HG02642 (cell line): ENCODE measurements at regions not wholly inside any gene's neighbourhood (a gene's known extent, or its start where the extent isn't known, plus 50 kb on each side); places are given as distances from the start of the nearest gene placed in this dataset.
"Not testable (repeated sequence)": the region's sequence is repeated elsewhere in the genome, so short reads cannot be mapped to it uniquely, and the experiment has no call there.

Source experiments
- ATAC-seq: cut with Tn5 transposase; IDR thresholded peaks from one replicate; pipeline ENCODE4 v1.9.1; 2021; ENCODE audit warnings: mild to moderate bottlenecking; ENCODE audit not compliant: unreplicated experiment, poor library complexity

DNA sequence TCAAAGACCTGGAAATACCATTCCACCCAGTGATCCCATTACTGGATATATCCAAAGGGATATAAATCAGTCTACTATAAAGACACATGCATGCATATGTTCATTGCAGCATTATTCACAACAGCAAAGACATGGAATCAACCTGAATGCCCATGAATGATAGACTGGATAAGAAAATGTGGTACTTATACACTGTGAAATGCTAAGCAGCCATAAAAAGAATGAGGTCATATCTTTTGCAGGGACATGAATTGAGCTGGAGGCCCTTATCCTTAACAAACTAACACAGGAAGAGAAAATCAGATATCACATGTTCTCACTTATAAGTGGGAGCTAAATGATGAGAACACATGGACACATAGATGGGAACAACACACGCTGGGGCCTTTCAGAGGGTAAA lies 174.0 kb upstream of the GIMD1 start:
- not testable (repeated sequence) for ATAC-seq

DNA sequence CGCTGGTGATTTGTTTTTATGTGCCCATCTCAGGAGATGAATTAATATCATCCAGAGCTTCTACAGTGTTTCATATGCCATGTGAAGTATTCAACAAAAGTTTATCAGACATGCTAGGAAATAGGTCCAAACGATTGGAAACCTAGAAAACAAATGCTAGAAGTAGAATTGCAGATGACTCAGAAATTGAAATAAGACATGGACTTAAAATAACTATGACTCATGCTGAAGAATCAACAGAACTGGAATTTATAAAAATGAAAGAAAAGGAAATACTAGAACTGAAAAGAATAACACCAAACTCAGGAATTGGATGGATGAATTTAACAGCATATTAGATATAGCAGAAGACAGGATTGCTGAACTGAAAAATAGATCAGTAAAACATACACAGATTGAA lies 172.7 kb upstream of the GIMD1 start:
- no peak for ATAC-seq

DNA sequence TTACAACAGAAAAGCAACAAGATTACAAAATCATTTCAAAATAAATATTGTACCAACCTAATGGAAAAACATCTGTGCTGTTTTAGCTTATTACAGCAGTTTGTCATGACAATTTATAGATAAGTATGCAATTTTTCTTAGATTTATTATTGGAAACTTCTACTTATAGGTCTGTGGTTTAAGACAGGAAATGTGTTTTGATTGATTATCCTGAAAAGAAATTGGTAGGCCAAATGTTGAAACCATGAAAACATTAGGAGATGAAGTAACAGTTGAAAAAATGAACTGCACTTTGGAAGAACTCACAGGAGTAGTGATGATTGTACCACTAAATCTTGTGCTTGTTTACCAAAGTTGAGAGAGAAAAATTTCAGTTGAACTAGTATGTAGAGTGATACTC lies 162.2 kb upstream of the GIMD1 start:
- ATAC-seq: no peak

DNA sequence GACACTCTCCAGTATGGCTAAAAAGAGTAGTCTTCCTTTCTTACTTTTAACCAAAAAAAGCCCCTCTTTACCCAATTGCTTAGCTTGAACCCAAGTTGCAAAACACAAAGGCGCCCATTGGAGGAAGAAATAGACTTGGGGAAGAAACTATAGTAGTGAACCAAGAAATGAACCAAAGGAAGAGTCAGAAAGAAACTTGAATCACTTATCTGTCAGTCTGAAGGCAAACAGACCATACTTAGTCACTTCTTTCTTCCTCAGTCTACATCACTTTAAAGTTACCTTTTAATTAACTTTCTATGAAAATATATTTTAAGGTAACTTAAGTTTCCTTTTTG lies 161.4 kb upstream of the GIMD1 start:
- no peak for ATAC-seq

DNA sequence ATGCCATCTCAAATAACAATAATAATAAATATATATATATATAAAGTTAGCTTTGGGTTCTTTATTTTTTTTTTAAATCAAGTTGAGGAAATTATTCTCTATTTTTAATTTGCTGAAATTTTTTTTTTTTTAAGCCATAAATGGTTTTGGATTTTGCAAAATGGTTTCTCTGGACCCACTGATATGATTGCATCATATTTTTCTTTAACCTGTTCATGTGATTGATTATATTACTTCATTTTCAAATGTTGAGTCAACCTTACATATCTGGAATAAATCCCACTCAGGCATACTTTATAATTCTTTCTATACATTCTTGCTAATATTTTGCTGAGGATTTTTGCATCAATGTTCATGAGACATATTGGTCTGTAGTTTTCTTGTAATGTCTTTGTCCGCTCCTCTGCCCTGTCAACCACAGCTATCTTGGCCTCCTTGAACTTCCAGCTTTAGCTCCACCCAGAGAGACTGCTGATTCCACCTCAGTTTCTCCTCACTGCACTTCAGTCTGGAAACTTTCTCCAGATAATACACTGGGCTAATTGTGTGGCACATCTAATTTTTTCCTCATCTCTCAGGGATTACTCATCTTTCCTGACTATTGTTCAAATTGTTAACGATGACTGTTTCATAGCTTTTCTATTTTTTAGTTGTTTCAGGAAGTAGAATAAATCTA lies 160.9 kb upstream of the GIMD1 start:
- ATAC-seq: no peak

DNA sequence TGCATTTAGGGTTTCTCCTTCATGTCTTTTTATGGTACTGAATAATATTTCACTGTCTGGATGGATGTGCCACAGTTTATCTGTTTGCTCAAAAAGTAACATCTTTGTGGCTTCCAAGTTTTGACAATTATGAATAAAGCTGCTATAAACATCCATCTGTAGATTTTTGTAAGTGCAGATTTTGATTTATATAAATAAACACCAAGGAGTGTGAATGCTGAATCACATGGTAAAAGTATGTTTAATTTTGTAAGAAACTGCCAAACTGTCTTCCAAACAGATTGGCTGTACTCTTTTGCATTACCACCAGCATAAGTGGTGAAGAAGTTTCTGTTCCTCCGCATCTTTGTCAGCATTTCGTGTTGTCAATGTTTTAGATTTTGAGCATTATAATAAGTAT lies 158.7 kb upstream of the GIMD1 start:
- ATAC-seq: no peak

DNA sequence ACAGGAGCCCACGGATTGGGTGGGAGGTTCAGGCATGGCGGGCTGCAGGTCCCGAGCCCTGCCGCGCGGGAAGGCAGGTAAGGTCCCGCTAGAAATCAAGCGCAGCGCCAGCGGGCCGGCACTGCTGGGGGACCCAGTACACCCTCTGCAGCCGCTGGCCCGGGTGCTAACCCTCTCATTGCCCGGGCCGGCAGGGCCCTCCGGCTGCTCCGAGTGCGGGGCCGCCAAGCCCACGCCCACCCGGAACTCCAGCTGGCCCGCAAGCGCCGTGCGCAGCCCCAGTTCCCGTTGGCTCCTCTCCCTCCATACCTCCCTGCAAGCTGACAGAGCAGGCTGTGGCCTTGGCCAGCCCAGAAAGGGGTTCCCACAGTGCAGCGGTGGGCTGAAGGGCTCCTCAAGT lies 156.8 kb upstream of the GIMD1 start:
- ATAC-seq: not testable (repeated sequence)

DNA sequence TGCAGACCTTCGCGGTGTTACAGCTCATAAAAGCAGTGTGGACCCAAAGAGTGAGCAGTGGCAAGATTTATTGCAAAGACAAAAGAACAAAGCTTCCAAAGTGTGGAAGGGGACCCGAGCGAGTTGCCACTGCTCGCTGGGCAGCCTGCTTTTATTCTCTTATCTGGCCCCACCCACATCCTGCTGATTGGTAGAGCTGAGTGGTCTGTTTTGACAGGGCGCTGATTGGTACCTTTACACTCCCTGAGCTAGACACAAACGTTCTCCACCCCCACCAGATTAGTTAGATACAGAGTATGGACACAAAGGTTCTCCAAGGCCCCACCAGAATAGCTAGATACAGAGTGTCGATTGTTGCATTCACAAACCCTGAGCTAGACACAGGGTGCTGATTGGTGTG lies 156.2 kb upstream of the GIMD1 start:
- ATAC-seq: not testable (repeated sequence)

DNA sequence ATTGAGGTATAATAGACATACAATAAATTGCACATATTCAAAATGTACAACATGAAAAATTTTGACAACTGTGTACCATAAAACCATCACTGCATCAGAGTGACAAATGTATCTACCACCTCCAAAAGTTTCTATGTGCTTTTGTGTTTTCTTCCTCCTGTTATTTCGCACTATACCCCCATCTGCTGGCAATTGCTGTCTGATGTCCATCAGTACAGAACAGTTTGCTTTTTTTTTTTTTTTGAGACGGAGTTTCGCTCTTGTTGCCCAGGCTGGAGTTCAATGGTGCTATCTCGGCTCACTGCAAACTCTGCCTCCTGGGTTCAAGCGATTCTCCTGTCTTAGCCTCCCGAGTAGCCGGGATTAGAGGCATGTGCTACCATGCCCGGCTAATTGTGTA lies 154.3 kb upstream of the GIMD1 start:
- ATAC-seq: no peak

DNA sequence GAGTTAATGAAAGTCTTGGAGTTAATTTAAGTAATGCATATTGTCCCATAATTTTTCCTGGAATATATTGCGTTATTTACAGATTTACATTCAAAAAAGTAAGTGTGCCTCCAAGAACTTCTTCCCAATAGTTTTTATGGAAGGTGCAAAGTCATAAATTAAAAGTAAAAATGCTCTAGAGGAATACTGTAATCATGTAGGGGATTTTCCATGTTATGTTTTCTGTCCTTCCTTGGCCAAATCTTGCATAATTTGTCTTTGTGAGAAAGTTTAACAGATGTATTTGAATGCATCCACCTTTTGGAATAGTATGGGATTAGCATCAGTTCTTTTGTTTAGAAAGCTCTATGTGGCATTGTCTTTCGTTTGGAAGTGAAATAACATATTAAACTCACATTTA lies 144.1 kb upstream of the GIMD1 start:
- ATAC-seq: no peak

DNA sequence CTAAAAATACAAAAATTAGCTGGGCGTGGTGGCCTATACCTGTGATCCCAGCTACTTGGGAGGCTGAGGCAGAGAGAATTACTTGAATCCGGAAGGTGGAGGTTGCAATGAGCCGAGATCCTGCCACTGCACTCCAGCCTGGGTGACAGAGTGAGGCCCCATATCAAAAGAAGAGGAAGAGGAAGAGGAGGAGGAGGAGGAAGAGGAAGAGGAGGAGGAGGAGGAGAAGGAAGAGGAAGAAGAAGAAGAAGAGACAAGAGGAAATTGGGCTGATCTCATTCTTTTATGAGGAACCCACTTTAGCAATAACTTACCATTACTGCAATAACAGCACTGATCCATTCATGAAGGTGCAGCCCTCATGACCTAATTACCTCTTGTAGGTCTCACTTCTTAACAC lies 138.9 kb upstream of the GIMD1 start:
- ATAC-seq: no peak

DNA sequence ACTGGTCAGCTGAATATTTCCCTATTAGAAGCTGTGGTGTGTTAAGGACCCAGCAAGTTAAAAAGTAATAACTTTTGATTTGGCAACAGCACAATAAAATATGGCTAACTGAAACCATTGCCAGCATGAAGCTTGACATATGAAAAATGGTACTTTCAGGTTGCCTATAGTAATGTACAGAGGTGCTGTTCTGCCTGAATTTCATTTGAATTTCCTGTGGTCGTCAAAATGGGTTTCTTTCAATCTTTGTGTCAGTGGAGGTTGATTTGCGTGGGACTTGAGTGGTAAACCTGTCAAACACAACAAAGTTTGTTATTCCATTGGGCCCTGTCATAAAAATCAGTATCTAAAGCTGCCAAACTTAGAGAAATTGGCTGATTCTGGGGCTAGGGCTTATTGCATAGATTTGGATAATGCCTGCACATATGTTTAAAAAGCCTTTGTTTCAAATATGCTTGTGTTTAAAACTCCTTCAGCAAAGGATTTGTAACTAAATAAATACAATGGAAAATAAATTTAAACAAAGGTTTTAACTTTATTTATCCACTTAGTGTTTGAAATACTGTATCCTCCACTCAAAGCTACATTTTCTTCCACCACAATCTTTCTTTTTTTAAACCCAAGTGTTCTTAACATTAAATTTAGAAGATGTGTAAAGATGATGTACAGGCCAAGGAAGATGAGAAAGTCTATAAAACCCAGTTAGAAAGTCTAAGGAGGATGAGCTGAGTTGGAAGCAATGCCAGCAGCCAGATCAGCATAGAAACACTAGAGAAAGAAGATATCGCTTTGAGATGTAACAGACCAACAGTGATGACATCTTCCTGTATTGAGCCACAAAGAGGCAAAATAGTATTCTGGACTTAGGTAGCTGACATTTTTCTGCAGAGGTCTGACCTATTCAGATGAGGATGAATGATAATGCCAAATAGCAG lies 134.8 kb upstream of the GIMD1 start:
- no peak for ATAC-seq

DNA sequence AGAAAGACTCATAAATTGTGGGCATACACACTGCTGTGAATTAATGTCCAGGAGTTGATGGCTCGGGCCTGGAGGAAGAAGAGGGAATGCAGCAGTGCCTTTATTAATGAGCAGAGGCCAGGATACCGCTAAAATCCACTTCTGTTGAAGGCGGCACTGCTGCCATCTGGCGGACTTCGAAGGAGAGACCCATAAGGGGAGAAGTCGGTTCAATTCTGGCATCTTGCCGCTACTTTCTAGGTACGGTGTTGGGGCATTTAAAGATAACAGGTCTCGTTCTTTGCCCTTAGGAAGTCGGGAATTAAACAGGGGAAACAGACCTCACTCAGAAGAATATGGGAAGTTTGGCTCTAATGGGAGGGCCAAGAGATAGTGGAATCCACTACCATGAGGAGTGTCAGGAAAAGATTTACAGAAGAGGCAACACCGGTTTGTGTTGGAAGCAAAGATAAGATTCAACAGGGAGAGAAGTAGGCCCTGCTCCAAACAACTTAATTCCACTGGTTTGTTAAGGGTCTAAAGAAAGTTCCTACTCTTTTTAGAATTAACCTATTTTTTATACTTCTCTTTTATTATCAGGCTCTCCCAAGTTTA lies 133.6 kb upstream of the GIMD1 start:
- ATAC-seq: peak; percentile 94

DNA sequence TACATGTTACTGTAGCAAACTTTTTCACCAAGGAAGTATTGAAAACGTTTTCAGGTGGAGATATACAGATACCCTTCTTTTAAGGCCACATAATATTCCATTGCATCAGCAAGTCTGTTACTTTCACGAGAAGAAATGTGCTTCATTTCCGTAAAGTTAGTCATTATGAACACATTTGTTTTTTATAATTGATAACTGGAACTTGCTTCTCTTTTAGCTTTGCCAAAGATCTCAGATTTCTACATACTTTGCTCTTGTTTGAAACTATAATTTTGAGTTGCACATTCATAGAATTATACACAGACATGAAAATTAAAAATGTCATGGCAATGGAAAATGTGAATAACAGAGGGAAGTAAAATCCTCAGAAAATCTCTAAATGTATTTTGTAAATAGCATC lies 128.7 kb upstream of the GIMD1 start:
- no peak for ATAC-seq

DNA sequence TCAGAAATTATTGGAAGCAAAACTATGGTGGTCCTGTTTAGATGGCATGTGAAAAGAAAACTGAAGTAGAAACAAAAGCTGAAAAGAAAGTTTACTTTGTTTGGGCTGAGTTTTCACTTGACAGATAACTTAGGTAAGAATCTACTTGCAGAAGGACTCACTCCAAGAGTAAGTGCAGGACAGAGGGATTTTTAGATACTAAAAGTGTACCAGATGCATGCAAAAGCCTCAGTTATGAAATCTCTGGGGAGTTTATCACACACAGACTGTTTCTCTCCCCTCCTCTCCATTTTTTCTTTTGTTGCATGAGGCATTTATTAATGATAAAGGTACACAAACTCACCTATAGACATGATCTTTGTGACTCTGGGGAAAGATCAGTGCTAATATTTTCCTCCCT lies 127.5 kb upstream of the GIMD1 start:
- ATAC-seq: no peak

DNA sequence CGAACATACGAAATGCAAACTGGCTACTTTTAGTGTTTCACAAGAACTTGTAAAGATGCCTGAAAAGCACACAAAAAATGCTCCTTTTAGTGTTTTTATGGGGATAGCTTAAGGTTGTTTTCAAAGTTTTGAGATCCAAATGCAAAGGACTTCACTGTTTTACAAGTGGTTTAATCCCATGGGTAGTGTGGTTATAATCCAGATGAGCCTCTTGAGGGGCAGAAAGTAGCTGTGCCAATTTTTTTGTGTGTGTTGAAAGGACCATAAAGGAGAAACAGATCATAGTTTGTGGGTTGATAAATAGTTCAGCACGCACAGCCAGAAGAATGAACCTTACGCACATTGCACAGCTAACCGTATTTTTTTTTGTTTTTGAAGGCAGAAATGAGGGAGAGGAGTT lies 126.9 kb upstream of the GIMD1 start:
- ATAC-seq: no peak

DNA sequence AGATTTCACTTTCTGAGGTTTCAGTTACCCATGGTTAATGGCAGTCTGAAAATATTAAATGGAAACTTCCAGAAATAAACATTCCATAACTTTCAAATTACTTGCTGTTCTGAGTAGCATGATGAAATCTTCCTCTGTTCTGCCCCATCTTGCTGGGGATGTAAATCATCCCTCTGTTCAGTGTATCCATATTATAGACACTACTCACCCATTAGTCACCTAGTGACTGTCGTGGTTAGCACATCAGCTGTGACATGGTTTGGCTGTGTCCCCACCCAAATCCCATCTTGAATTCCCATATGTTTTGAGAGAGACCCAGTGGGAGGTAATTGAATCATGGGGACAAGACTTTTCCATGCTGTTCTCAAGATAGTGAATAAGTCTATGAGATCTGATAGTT lies 125.5 kb upstream of the GIMD1 start:
- ATAC-seq: no peak

DNA sequence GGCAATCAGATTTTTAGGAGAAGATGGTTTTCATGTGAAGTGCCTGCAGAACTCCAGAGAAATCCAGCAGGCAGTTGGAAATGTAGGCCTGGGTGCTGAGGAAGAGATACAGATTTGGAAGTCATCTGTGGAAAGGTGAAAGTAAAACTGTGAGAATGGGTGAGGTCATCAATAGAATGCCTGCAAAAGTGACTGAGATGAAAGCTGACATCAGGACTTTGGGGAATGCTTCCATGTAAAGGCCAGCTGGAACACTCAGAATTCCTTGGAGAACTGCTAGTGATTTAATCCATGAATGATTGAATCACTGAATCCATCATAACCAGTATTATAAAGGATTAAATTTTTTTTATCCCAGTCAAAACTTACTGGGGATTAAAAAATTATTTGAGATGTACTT lies 124.5 kb upstream of the GIMD1 start:
- no peak for ATAC-seq

DNA sequence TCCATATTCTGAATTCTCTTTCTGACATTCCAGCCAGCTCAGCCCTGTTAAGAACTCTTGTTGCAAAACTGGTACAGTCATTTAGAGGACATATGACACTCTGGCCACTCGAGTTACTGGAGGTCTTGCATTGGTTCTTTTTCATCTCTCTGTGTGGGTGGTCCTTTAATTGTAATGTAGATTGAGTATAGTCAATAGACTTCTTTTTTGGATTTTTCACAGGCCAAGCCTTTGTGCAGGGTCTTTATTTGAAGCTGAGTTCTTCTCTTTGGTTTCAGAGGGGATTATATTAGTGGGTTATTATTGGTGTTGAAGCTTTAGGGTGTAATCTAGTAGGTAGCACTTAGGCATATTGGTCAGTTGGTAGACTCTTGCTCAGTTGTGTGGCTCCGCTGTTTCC lies 118.0 kb upstream of the GIMD1 start:
- no peak for ATAC-seq

DNA sequence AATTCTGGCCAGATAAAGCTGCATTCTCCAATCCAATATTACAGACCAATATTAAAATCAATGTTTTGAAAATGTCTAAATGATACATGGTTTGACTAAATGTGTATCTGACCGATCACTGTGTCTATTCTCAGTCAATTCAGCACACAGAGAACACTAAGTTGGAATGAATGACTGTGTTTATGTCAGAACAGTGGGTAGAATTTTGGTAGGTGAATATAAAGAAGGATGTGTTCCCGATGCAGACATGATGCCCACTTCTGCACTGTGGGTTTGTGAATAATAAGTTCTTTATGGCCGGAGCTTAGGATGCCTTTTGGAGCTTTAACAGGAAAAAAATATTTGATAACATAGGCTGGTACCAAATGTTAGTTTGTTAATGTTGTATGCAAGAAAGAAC lies 113.2 kb upstream of the GIMD1 start:
- no peak for ATAC-seq

DNA sequence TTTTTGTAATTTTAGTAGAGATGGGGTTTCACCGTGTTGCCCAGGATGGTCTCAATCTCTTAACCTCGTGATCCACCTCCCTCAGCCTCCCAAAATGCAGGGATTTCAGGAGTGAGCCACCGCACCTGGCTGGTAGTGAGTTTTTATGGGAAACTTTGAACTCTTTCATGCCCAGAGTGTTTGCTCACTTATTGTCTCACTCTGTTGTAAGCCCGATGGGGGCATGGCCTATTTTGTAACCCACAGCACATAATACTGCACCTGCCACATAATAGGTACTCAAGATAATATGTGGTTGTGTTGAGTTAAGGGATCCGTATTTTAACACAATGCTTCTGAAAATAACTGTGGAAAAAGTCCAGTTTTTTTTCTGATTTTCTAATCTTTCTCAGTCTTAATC lies 109.6 kb upstream of the GIMD1 start:
- no peak for ATAC-seq

DNA sequence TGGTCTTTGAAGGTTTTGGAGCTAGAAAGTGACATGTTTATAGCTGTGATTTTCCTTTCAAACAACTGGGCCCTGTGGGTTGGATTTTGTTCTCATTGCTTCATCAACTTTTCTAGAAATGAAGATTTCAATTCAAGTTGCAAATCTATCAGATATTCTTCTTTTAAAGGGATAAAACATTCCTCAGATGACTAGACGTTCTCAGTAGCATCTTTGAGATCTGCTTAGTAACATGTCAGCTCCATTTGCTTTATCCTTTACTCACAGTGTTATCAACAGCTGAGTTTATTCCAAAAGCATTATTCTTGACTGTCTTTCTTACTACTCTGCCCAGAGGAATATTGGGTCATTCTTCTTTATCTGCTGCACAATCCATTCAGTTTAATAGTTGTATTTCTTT lies 108.2 kb upstream of the GIMD1 start:
- ATAC-seq: no peak
